Breast epithelium (tissue), 4 donors: ENCODE measurements at regions not wholly inside any gene's neighbourhood (a gene's known extent, or its start where the extent isn't known, plus 50 kb on each side); places are given as distances from the start of the nearest gene placed in this dataset.

Experiments
- DNase-seq, 2 donors: peaks; one replicate each; pipeline ENCODE4 v3.0.0-alpha.2; 2019; ENCODE audit warnings: low spot score in 2 of 2
- H3K27ac ChIP-seq, 2 donors: fragments of 200-600 bp; sonication (generic) in 1 of 2; one replicate each; pipeline ENCODE4 v1.5.1; 2016 to 2019; ENCODE audit warnings: mild to moderate bottlenecking in 1 of 2
- H3K27me3 ChIP-seq, 2 donors: fragments of 200-600 bp; sonication (generic) in 1 of 2; one replicate each; pipeline versions ENCODE4 v1.5.1 to v1.6.0; 2017 to 2019; ENCODE audit warnings: control low read depth in 1 of 2, mild to moderate bottlenecking in 1 of 2
- H3K36me3 ChIP-seq: fragments of 200-600 bp; one replicate; pipeline ENCODE4 v1.5.1; 2019
- H3K4me1 ChIP-seq, 2 donors: fragments of 200-600 bp; sonication (generic); one replicate each; pipeline ENCODE4 v1.5.1; 2016 to 2019; ENCODE audit warnings: control low read depth in 1 of 2
- H3K4me3 ChIP-seq, 3 donors: fragments of 200-600 bp; sonication (generic); 1 replicate in 2 of 3; 2 replicates in 1 of 3; pipeline ENCODE4 v1.5.1; 2016 to 2019; ENCODE audit warnings: mild to moderate bottlenecking in 3 of 3, moderate library complexity in 2 of 3
- H3K9me3 ChIP-seq, 2 donors: fragments of 200-600 bp; sonication (generic) in 1 of 2; one replicate each; pipeline ENCODE4 v1.5.1; 2016 to 2019; ENCODE audit warnings: control low read depth in 1 of 2
- CTCF ChIP-seq, 3 donors: fragments of 450-650 bp; IDR thresholded peaks; one replicate each; pipeline ENCODE4 v1.5.1; 2016 to 2017; ENCODE audit warnings: antibody characterized with exemption in 3 of 3, mild to moderate bottlenecking in 3 of 3, moderate library complexity in 3 of 3
- POLR2A ChIP-seq: fragments of 450-650 bp; IDR thresholded peaks from one replicate; pipeline ENCODE4 v1.6.1; 2016; ENCODE audit warnings: antibody characterized with exemption, mild to moderate bottlenecking, moderate library complexity
- POLR2AphosphoS5 ChIP-seq, 3 donors: sonication (generic); formaldehyde crosslinking; IDR thresholded peaks; one replicate each; pipeline ENCODE4 v1.6.1; 2017; ENCODE audit warnings: antibody characterized with exemption in 3 of 3
- intact Hi-C: fragments of 100-400 bp; cut with DNase I; formaldehyde crosslinking; loops from one replicate; pipeline ENCODE4 v1.15.1; 2023; ENCODE audit warnings: low total_unique reads

- Histone ChIP-seq H3K36me3 (no peaks in the 10 kb centered on the region), H3K4me1 (no peaks in the 10 kb centered on the region), H3K4me3 (no peak overlapping the region), H3K27ac (no peak overlapping the region), H3K27me3 (no peaks in the 10 kb centered on the region), H3K9me3 (no peaks in the 10 kb centered on the region)
- intact Hi-C loops: no loop called here
- no peak for TF ChIP-seq POLR2AphosphoS5 (IDR thresholded peaks at IDR 0.05)
- no peak for TF ChIP-seq CTCF (IDR thresholded peaks at IDR 0.05)
- TF ChIP-seq POLR2A: no peak
- no peak for DNase-seq
These were observed 365.7 kb downstream of the GATA3 start for GRCh38 chr10:8420182-8420581.

GRCh38 chr10:8424555-8425211, 370.2 kb downstream of the GATA3 start:
- no peak overlapping the region for H3K27ac ChIP-seq
- H3K27me3 ChIP-seq: no peaks in the 10 kb centered on the region
- H3K4me3 ChIP-seq: no peak overlapping the region
- intact Hi-C loops: no loop called here
- no peak for TF ChIP-seq POLR2AphosphoS5 (IDR thresholded peaks at IDR 0.05)
- no peak for TF ChIP-seq POLR2A
- no peak for TF ChIP-seq CTCF (IDR thresholded peaks at IDR 0.05)
- no peaks in the 10 kb centered on the region for H3K9me3 ChIP-seq
- no peak for DNase-seq
- H3K36me3 ChIP-seq: no peaks in the 10 kb centered on the region
- H3K4me1 ChIP-seq: no peaks in the 10 kb centered on the region

GRCh38 chr10:8428654-8429053, 374.2 kb downstream of the GATA3 start:
- TF ChIP-seq POLR2AphosphoS5 (IDR thresholded peaks at IDR 0.05) (no peak), CTCF (IDR thresholded peaks at IDR 0.05) (no peak), POLR2A (no peak)
- intact Hi-C loops: no loop called here
- Histone ChIP-seq H3K27me3 (no peaks in the 10 kb centered on the region), H3K27ac (no peak overlapping the region), H3K9me3 (no peaks in the 10 kb centered on the region), H3K4me1 (no peaks in the 10 kb centered on the region), H3K4me3 (no peak overlapping the region), H3K36me3 (no peaks in the 10 kb centered on the region)
- no peak for DNase-seq

GRCh38 chr10:8430321-8430720, 375.8 kb downstream of the GATA3 start:
- Histone ChIP-seq H3K9me3 (no peaks in the 10 kb centered on the region), H3K27me3 (no peaks in the 10 kb centered on the region), H3K36me3 (no peaks in the 10 kb centered on the region), H3K27ac (no peak overlapping the region), H3K4me1 (no peaks in the 10 kb centered on the region), H3K4me3 (no peak overlapping the region)
- no peak for DNase-seq
- intact Hi-C loops: no loop called here
- TF ChIP-seq CTCF (IDR thresholded peaks at IDR 0.05) (no peak), POLR2AphosphoS5 (IDR thresholded peaks at IDR 0.05) (no peak), POLR2A (no peak)

- Histone ChIP-seq H3K9me3 (no peaks in the 10 kb centered on the region), H3K36me3 (no peaks in the 10 kb centered on the region), H3K4me3 (no peak overlapping the region), H3K27me3 (no peaks in the 10 kb centered on the region), H3K27ac (no peak overlapping the region), H3K4me1 (no peaks in the 10 kb centered on the region)
- TF ChIP-seq CTCF (IDR thresholded peaks at IDR 0.05): no peak
- no peak for TF ChIP-seq POLR2A
- TF ChIP-seq POLR2AphosphoS5 (IDR thresholded peaks at IDR 0.05): no peak
- DNase-seq: no peak
- intact Hi-C loops: no loop called here
These were observed 377.0 kb downstream of the GATA3 start for GRCh38 chr10:8431511-8431910.
